GM12878 (cell line): ENCODE measurements at regions not wholly inside any gene's neighbourhood (a gene's known extent, or its start where the extent isn't known, plus 50 kb on each side); places are given as distances from the start of the nearest gene placed in this dataset.

ENCODE experiments used
- ATAC-seq: fragments of 200-7000 bp; cut with Tn5 transposase; 3 replicates; pipeline ENCODE4 v1.9.1; 2020; ENCODE audit warnings: mild to moderate bottlenecking, moderate library complexity
- BruUV-seq: library from RNA; stranded (reverse); fragments of 400-500 nt; replicated peaks from 2 replicates; lab custom pipeline; 2021; lab: Mats Ljungman, UMichigan
- CTCF ChIA-PET: fragments of 300-600 bp; sonication (Branson Sonifier 250); formaldehyde crosslinking; extraction: SDS; loops from one replicate; lab custom pipeline; 2021; ENCODE audit warnings: inconsistent platforms; lab: Yijun Ruan, JAX
- POLR2A ChIA-PET: fragments of 350-600 bp; formaldehyde crosslinking; extraction: SDS; loops from one replicate; lab custom pipeline; 2021; ENCODE audit warnings: inconsistent platforms; lab: Charles Lee
- RAD21 ChIA-PET: fragments of 300-600 bp; sonication (Branson Sonifier 250); formaldehyde crosslinking; loops from one replicate; lab custom pipeline; 2023; ENCODE audit warnings: antibody characterized with exemption; ENCODE audit not compliant: unreplicated experiment; lab: Charles Lee
- SMC1A ChIA-PET: fragments of 300-600 bp; sonication (Branson Sonifier 250); formaldehyde crosslinking; loops from one replicate; lab custom pipeline; 2023; ENCODE audit not compliant: unreplicated experiment, uncharacterized antibody; lab: Charles Lee
- DNase-seq: peaks from one replicate; pipeline ENCODE4 v3.0.0-alpha.2; 2011; ENCODE audit warnings: low read depth, low spot score
- FAIRE-seq: peaks from 3 replicates; lab custom pipeline; 2011; peaks lifted over from hg19 to GRCh38; lab: Jason Lieb, UNC
- H2AFZ ChIP-seq: 2 replicates; pipeline ENCODE4 v1.6.0; 2011; ENCODE audit warnings: low read depth, low read length, control low read depth; ENCODE audit not compliant: control insufficient read depth
- H3K27ac ChIP-seq: 2 replicates; pipeline ENCODE4 v1.5.1; 2011; ENCODE audit warnings: control low read depth; ENCODE audit not compliant: control insufficient read depth, insufficient read depth
- H3K27me3 ChIP-seq, 2 experiments: replicated peaks in 1 of 2; 2 replicates each; pipeline versions ENCODE4 v1.6.0 to v1.6.1; 2011; ENCODE audit warnings: low read length in 1 of 2; ENCODE audit not compliant: control insufficient read depth in 2 of 2, insufficient read depth in 2 of 2
- H3K36me3 ChIP-seq, 2 experiments: 2 replicates each; pipeline ENCODE4 v1.5.1; 2011; ENCODE audit warnings: low read length in 1 of 2; ENCODE audit not compliant: control insufficient read depth in 2 of 2, insufficient read depth in 2 of 2
- H3K4me1 ChIP-seq: 2 replicates; pipeline ENCODE4 v1.6.1; 2011; ENCODE audit warnings: mild to moderate bottlenecking, low read length, moderate library complexity, mixed read lengths; ENCODE audit not compliant: control insufficient read depth, insufficient read depth
- H3K4me2 ChIP-seq: 2 replicates; pipeline ENCODE4 v1.6.0; 2011; ENCODE audit warnings: control low read depth; ENCODE audit not compliant: control insufficient read depth, insufficient read depth
- H3K4me3 ChIP-seq: fragments of 200-600 bp; sonication (generic); 2 replicates; pipeline ENCODE4 v1.5.1; 2016
- H3K79me2 ChIP-seq: 2 replicates; pipeline ENCODE4 v1.6.0; 2011; ENCODE audit warnings: low read length; ENCODE audit not compliant: control insufficient read depth, insufficient read depth
- H3K9ac ChIP-seq: 2 replicates; pipeline ENCODE4 v1.8.0; 2011; ENCODE audit warnings: low read length, control low read depth, mixed read lengths; ENCODE audit not compliant: control insufficient read depth, insufficient read depth
- H3K9me3 ChIP-seq: replicated peaks from 3 replicates; pipeline ENCODE4 v1.5.1; 2011; ENCODE audit warnings: mild to moderate bottlenecking, low read length; ENCODE audit not compliant: control insufficient read depth, insufficient read depth
- H4K20me1 ChIP-seq: 2 replicates; pipeline ENCODE4 v1.6.0; 2011; ENCODE audit not compliant: control insufficient read depth, insufficient read depth
- CBX5 ChIP-seq: sonication (generic); IDR thresholded peaks from 2 replicates; pipeline ENCODE4 v1.6.1; 2016; ENCODE audit warnings: low read depth, moderate library complexity, mild to moderate bottlenecking, inconsistent platforms
- IRF5 ChIP-seq: fragments of 450-650 bp; IDR thresholded peaks from 2 replicates; pipeline ENCODE4 v1.6.1; 2017; ENCODE audit warnings: borderline replicate concordance
- MYC ChIP-seq: IDR thresholded peaks from 2 replicates; pipeline ENCODE4 v1.6.1; 2011; ENCODE audit warnings: mild to moderate bottlenecking, low read length, moderate library complexity, inconsistent platforms; ENCODE audit not compliant: insufficient read depth, insufficient replicate concordance, insufficient read length, severe bottlenecking
- ZNF207 ChIP-seq: fragments of 450-650 bp; IDR thresholded peaks from 2 replicates; pipeline ENCODE4 v1.6.1; 2014; ENCODE audit warnings: antibody characterized with exemption, mild to moderate bottlenecking, borderline replicate concordance
- WGBS: methylation state at CpG from one replicate; pipeline ENCODE4 v1.1.6; 2016; ENCODE audit warnings: low lambda C conversion rate; ENCODE audit not compliant: insufficient replicate concordance, insufficient coverage; ENCODE audit errors: missing lambda C conversion rate; 5-methylcytosine and 5-hydroxymethylcytosine counted together
- in situ Hi-C: fragments of 300-500 bp; cut with MboI; formaldehyde crosslinking; loops from 9 replicates; pipeline ENCODE4 v1.14.3; 2018; ENCODE audit warnings: mixed read lengths
- intact Hi-C: fragments of 100-400 bp; cut with micrococcal nuclease; formaldehyde crosslinking; loops from one replicate; pipeline ENCODE4 v1.14.2; 2022; ENCODE audit not compliant: unreplicated experiment
- TF ChIP-seq, protein P1 (sequence below): IDR thresholded peaks from 2 replicates; pipeline ENCODE4 v1.6.1; 2012; ENCODE audit warnings: improper control_type of control experiment, low read depth, low read length; ENCODE audit not compliant: insufficient replicate concordance
- TF ChIP-seq, protein P2 (sequence below): IDR thresholded peaks from 2 replicates; pipeline ENCODE4 v1.6.1; 2011; ENCODE audit warnings: borderline replicate concordance, low read depth, mild to moderate bottlenecking, moderate library complexity, low read length; ENCODE audit not compliant: insufficient read depth, poor library complexity, severe bottlenecking

GRCh38 chr3:117409256-117409655 lies 699.7 kb downstream of the TUSC7 start:
- Histone ChIP-seq H3K9me3 (no peaks in the 10 kb centered on the region), H2AFZ (no peak overlapping the region), H3K27ac (no peak overlapping the region), H3K9ac (no peak overlapping the region), H3K27me3 (no peaks in the 10 kb centered on the region; a peak in 1 of 4 replicates), H3K36me3 (no peaks in the 10 kb centered on the region), H4K20me1 (no peaks in the 10 kb centered on the region), H3K79me2 (no peaks in the 10 kb centered on the region), H3K4me1 (no peaks in the 10 kb centered on the region), H3K4me2 (no peak overlapping the region), H3K4me3 (no peak overlapping the region)
- in situ Hi-C loops = no loop called here
- CTCF ChIA-PET = interaction anchor here (0.6 to 6.3 kb wide), 2 partner anchors 104 to 116 kb away, joined by 3 to 177 read pairs; no protein-coding TSS in a partner anchor
- FAIRE-seq = no peak
- intact Hi-C loops = loop anchor here (10.0 kb wide), 1 partner anchor 306 kb away; no protein-coding TSS in a partner anchor
- POLR2A ChIA-PET = no interaction called here
- TF ChIP-seq MYC (no peak), IRF5 (no peak), ZNF207 (no peak), CBX5 (no peak)
- TF ChIP-seq, protein P1, sequence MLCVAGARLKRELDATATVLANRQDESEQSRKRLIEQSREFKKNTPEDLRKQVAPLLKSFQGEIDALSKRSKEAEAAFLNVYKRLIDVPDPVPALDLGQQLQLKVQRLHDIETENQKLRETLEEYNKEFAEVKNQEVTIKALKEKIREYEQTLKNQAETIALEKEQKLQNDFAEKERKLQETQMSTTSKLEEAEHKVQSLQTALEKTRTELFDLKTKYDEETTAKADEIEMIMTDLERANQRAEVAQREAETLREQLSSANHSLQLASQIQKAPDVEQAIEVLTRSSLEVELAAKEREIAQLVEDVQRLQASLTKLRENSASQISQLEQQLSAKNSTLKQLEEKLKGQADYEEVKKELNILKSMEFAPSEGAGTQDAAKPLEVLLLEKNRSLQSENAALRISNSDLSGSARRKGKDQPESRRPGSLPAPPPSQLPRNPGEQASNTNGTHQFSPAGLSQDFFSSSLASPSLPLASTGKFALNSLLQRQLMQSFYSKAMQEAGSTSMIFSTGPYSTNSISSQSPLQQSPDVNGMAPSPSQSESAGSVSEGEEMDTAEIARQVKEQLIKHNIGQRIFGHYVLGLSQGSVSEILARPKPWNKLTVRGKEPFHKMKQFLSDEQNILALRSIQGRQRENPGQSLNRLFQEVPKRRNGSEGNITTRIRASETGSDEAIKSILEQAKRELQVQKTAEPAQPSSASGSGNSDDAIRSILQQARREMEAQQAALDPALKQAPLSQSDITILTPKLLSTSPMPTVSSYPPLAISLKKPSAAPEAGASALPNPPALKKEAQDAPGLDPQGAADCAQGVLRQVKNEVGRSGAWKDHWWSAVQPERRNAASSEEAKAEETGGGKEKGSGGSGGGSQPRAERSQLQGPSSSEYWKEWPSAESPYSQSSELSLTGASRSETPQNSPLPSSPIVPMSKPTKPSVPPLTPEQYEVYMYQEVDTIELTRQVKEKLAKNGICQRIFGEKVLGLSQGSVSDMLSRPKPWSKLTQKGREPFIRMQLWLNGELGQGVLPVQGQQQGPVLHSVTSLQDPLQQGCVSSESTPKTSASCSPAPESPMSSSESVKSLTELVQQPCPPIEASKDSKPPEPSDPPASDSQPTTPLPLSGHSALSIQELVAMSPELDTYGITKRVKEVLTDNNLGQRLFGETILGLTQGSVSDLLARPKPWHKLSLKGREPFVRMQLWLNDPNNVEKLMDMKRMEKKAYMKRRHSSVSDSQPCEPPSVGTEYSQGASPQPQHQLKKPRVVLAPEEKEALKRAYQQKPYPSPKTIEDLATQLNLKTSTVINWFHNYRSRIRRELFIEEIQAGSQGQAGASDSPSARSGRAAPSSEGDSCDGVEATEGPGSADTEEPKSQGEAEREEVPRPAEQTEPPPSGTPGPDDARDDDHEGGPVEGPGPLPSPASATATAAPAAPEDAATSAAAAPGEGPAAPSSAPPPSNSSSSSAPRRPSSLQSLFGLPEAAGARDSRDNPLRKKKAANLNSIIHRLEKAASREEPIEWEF = no peak
- TF ChIP-seq, protein P2, sequence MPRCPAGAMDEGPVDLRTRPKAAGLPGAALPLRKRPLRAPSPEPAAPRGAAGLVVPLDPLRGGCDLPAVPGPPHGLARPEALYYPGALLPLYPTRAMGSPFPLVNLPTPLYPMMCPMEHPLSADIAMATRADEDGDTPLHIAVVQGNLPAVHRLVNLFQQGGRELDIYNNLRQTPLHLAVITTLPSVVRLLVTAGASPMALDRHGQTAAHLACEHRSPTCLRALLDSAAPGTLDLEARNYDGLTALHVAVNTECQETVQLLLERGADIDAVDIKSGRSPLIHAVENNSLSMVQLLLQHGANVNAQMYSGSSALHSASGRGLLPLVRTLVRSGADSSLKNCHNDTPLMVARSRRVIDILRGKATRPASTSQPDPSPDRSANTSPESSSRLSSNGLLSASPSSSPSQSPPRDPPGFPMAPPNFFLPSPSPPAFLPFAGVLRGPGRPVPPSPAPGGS = no peak
- RAD21 ChIA-PET = interaction anchor here (2.6 kb wide), 1 partner anchor 116 kb away, joined by 18 read pairs; no protein-coding TSS in a partner anchor
- DNase-seq = no peak
- 0% methylated on average over 1 of the region's 1 CpG for WGBS
- BruUV-seq = no TSS peak
- SMC1A ChIA-PET = interaction anchor here (10.6 kb wide), 1 partner anchor 116 kb away, joined by 187 read pairs; no protein-coding TSS in a partner anchor
- ATAC-seq = no peak
